ENCODE measurements at regions not wholly inside any gene's neighbourhood (a gene's known extent, or its start where the extent isn't known, plus 50 kb on each side); places are given as distances from the start of the nearest gene placed in this dataset.

GRCh38 chr1:232300466-232300865 lies 329.5 kb downstream of the SIPA1L2 start:
- Mint-ChIP-seq H3K9me3 (no peaks in the 10 kb centered on the region), H3K36me3 (ENCODE audit: low read depth) (no peaks in the 10 kb centered on the region), H3K4me3 (no peak overlapping the region), H3K27ac (no peak overlapping the region), H3K4me1 (ENCODE audit: low read depth) (no peaks in the 10 kb centered on the region), H3K27me3 (ENCODE audit: low read depth) (no peaks in the 10 kb centered on the region)
- no peak for DNase-seq (ENCODE audit: low spot score)

DNA sequence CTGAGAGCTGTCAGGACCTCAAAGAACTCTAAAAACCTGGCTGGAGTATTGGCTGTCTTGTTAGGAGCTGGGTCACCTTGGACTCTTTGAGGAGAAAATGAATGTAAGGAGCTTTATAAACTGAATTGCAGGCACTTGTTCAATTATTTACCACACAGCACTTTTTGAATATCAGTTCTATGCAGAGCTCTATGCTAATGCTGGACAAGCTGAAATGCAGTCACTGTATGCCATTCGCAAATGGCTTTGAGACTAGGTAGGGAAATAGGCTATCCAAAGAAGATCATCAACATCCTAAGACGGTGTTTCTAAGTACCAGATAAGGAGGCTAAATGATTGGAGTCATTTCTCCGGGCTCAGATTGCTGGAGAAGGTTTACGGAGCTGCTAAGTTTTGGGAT lies 333.5 kb downstream of the SIPA1L2 start:
- no peak for DNase-seq (ENCODE audit: low spot score)
- peaks cover 2% of the 10 kb centered on the region for H3K27me3 Mint-ChIP-seq (ENCODE audit: low read depth)
- H3K4me3 Mint-ChIP-seq: no peak overlapping the region
- H3K27ac Mint-ChIP-seq: no peak overlapping the region
- H3K9me3 Mint-ChIP-seq: no peaks in the 10 kb centered on the region
- H3K4me1 Mint-ChIP-seq (ENCODE audit: low read depth): peaks cover 2% of the 10 kb centered on the region
- H3K36me3 Mint-ChIP-seq (ENCODE audit: low read depth): no peaks in the 10 kb centered on the region

- Mint-ChIP-seq H3K36me3 (ENCODE audit: low read depth) (no peaks in the 10 kb centered on the region), H3K4me1 (ENCODE audit: low read depth) (peaks cover 2% of the 10 kb centered on the region), H3K27me3 (ENCODE audit: low read depth) (peaks cover 2% of the 10 kb centered on the region), H3K4me3 (no peak overlapping the region), H3K27ac (no peak overlapping the region), H3K9me3 (no peaks in the 10 kb centered on the region)
- no peak for DNase-seq (ENCODE audit: low spot score)
These were observed 336.6 kb downstream of the SIPA1L2 start for GRCh38 chr1:232293361-232293760.

- DNase-seq (ENCODE audit: low spot score): no peak
- no peaks in the 10 kb centered on the region for H3K9me3 Mint-ChIP-seq
- no peak overlapping the region for H3K27ac Mint-ChIP-seq
- no peaks in the 10 kb centered on the region for H3K36me3 Mint-ChIP-seq (ENCODE audit: low read depth)
- peaks cover 2% of the 10 kb centered on the region for H3K27me3 Mint-ChIP-seq (ENCODE audit: low read depth)
- H3K4me3 Mint-ChIP-seq: no peak overlapping the region
- peaks cover 2% of the 10 kb centered on the region for H3K4me1 Mint-ChIP-seq (ENCODE audit: low read depth)
These were observed 337.1 kb downstream of the SIPA1L2 start for GRCh38 chr1:232292818-232293217.

- H3K4me1 Mint-ChIP-seq (ENCODE audit: low read depth): peaks cover 2% of the 10 kb centered on the region
- H3K36me3 Mint-ChIP-seq (ENCODE audit: low read depth): no peaks in the 10 kb centered on the region
- peaks cover 4% of the 10 kb centered on the region for H3K27me3 Mint-ChIP-seq (ENCODE audit: low read depth)
- H3K4me3 Mint-ChIP-seq: no peak overlapping the region
- H3K27ac Mint-ChIP-seq: no peak overlapping the region
- H3K9me3 Mint-ChIP-seq: no peaks in the 10 kb centered on the region
- no peak for DNase-seq (ENCODE audit: low spot score)
These were observed 337.7 kb downstream of the SIPA1L2 start for GRCh38 chr1:232292239-232292638.

GRCh38 chr1:232291681-232292080 lies 338.3 kb downstream of the SIPA1L2 start:
- no peak for DNase-seq (ENCODE audit: low spot score)
- no peak overlapping the region for H3K4me3 Mint-ChIP-seq

DNA sequence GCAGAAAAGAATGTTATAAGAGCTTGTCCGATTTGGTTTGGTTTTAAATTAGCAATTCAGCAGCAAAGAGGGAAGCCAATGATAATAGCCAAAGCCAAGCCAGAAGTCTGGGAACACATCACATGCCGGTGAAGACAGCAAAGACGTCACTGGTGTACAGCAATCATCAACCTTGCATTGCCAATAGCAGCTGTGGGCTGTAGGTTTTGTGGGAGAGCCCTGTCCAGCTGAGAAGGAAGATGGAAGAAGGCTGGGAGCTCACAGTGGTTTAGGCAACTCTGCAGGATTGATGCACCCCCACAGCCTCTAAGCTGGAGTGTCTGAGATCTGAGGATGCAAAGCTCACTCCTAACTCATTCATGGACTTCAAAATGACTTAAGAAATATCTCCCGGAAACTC lies 338.7 kb downstream of the SIPA1L2 start:
- no peaks in the 10 kb centered on the region for H3K36me3 Mint-ChIP-seq (ENCODE audit: low read depth)
- DNase-seq (ENCODE audit: low spot score): no peak
- H3K4me3 Mint-ChIP-seq: no peak overlapping the region
- H3K4me1 Mint-ChIP-seq (ENCODE audit: low read depth): peaks cover 2% of the 10 kb centered on the region
- no peak overlapping the region for H3K27ac Mint-ChIP-seq
- H3K9me3 Mint-ChIP-seq: no peaks in the 10 kb centered on the region
- peaks cover 4% of the 10 kb centered on the region for H3K27me3 Mint-ChIP-seq (ENCODE audit: low read depth)

More at GRCh38 chr1:232291681-232292080, 338.3 kb downstream of the SIPA1L2 start:
- Mint-ChIP-seq H3K36me3 (ENCODE audit: low read depth) (no peaks in the 10 kb centered on the region), H3K9me3 (no peaks in the 10 kb centered on the region), H3K27ac (no peak overlapping the region), H3K27me3 (ENCODE audit: low read depth) (peaks cover 4% of the 10 kb centered on the region), H3K4me1 (ENCODE audit: low read depth) (peaks cover 2% of the 10 kb centered on the region)

GRCh38 chr1:232290570-232290969 lies 339.4 kb downstream of the SIPA1L2 start:
- Mint-ChIP-seq H3K27ac (no peak overlapping the region), H3K27me3 (ENCODE audit: low read depth) (peaks cover 4% of the 10 kb centered on the region), H3K36me3 (ENCODE audit: low read depth) (no peaks in the 10 kb centered on the region), H3K9me3 (no peaks in the 10 kb centered on the region), H3K4me1 (ENCODE audit: low read depth) (peaks cover 2% of the 10 kb centered on the region), H3K4me3 (no peak overlapping the region)
- DNase-seq (ENCODE audit: low spot score): no peak

DNA sequence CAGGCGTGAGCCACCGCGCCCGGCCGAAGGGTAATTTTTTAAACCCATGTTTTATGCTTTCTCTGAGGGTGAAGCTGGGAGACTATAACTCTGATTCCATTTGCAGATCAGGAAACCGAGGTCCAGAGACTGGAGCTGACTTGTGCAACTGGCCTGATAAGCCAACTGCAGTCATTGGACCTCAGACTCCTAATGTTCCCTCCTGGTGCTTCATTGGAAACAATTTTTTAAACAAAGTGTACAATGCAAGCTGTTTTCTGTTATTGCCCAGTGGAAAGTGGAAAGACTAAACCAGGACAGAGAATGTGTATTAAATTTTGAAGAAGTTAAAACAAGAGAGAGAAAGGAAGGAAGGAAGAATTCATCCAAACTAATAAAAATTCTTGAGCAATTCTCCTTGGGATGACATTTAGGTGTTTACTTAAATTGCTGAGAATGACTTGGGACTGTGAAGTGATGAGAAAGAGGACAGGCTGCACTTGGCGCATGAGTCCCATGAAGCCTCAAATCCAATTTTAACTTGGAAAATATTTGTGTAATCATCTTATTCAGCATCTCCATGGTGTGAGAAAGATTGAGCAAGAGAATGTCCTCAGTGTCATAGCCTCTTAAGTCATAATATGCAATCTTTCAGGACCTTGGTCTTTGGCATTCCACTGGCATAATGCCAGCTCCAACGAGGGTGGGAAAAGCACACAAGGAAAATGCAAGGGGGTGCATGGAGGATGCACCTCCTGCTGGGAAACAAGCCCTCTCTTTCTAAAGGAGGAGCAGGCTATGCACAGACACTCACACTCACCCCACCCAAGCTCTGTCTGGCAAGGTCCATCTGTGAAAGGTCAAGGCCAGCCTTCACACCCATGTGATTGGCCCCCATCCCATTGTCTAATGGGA lies 342.0 kb downstream of the SIPA1L2 start:
- Mint-ChIP-seq H3K27ac (no peak overlapping the region), H3K4me3 (no peak overlapping the region), H3K4me1 (ENCODE audit: low read depth) (no peaks in the 10 kb centered on the region), H3K27me3 (ENCODE audit: low read depth) (peaks cover 4% of the 10 kb centered on the region), H3K36me3 (ENCODE audit: low read depth) (no peaks in the 10 kb centered on the region), H3K9me3 (no peaks in the 10 kb centered on the region)
- DNase-seq (ENCODE audit: low spot score): no peak

DNA sequence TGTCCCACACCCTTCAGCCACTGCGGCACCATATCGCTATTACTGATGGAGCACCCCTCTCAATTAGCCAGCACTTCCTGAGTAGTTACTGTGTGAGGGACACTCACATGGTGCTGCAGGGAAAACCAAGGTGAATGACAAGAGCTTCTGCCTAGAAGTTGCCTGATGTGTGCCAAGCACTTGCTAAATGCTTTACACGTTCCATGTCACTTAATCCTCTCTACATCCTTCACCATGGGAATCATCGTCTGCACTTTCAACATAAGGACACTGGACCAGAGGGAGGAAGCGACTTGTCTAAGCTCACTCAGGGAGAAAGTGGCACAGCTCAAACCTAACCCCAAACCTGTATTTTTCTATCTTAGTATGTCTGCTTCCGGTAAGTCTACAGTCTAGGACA lies 344.8 kb downstream of the SIPA1L2 start:
- Mint-ChIP-seq H3K27ac (no peak overlapping the region), H3K4me1 (ENCODE audit: low read depth) (no peaks in the 10 kb centered on the region), H3K4me3 (no peak overlapping the region), H3K9me3 (no peaks in the 10 kb centered on the region), H3K27me3 (ENCODE audit: low read depth) (peaks cover 4% of the 10 kb centered on the region), H3K36me3 (ENCODE audit: low read depth) (no peaks in the 10 kb centered on the region)
- no peak for DNase-seq (ENCODE audit: low spot score)

- Mint-ChIP-seq H3K36me3 (ENCODE audit: low read depth) (no peaks in the 10 kb centered on the region), H3K27ac (no peak overlapping the region), H3K27me3 (ENCODE audit: low read depth) (peaks cover 6% of the 10 kb centered on the region), H3K4me1 (ENCODE audit: low read depth) (no peaks in the 10 kb centered on the region), H3K4me3 (no peak overlapping the region), H3K9me3 (no peaks in the 10 kb centered on the region)
- no peak for DNase-seq (ENCODE audit: low spot score)
These were observed 346.1 kb downstream of the SIPA1L2 start for GRCh38 chr1:232283864-232284263.

DNA sequence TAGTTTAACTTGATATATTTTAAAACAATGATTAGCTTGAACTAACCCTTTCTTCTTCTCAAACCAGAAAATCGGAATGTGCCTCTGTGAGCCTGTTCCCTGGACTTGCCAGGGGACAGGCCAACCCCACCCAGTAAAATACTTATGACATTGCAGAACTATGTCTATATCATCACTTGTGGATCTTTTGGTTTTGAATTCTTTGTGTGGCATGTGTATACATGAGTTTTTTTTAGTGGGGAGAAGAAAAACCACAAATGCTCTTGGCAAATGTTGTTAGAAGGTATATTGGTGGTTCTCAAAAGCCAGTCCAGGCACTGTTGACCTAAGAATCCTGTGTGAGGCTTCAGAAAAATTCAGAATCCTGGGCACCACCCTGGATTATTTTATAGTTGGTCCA lies 347.4 kb downstream of the SIPA1L2 start:
- DNase-seq (ENCODE audit: low spot score): no peak

GRCh38 chr1:232280910-232281309 lies 349.0 kb downstream of the SIPA1L2 start:
- Mint-ChIP-seq H3K4me1 (ENCODE audit: low read depth) (no peaks in the 10 kb centered on the region), H3K4me3 (no peak overlapping the region), H3K27ac (no peak overlapping the region), H3K9me3 (no peaks in the 10 kb centered on the region), H3K36me3 (ENCODE audit: low read depth) (no peaks in the 10 kb centered on the region), H3K27me3 (ENCODE audit: low read depth) (peaks cover 4% of the 10 kb centered on the region)
- DNase-seq (ENCODE audit: low spot score): no peak

More for the DNA sequence above, 347.4 kb downstream of the SIPA1L2 start:
- peaks cover 4% of the 10 kb centered on the region for H3K27me3 Mint-ChIP-seq (ENCODE audit: low read depth)
- no peak overlapping the region for H3K4me3 Mint-ChIP-seq
- H3K27ac Mint-ChIP-seq: no peak overlapping the region
- no peaks in the 10 kb centered on the region for H3K9me3 Mint-ChIP-seq
- no peaks in the 10 kb centered on the region for H3K36me3 Mint-ChIP-seq (ENCODE audit: low read depth)
- no peaks in the 10 kb centered on the region for H3K4me1 Mint-ChIP-seq (ENCODE audit: low read depth)

DNA sequence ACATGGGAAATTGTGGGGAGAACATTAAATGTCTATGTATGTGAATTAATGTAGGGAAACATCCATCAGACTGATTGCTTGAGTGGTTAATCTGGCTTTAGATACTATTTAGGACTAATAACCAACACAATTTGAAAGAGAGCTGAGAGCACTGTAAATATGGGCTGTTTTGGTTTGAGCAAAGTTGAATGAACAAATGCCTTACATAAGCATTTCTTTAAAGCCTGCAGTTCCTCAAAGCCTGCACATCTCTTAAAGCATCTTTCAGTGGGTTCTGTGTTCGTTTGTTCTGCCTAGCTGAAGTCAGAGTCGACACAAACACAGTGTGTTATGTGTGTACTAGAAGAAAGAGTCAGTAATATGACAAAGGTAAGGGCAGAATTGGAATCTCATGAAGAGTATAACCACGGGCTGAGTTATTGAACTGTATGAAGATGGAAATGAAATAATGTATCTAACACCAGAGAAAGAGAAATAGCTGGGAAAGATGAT lies 350.0 kb downstream of the SIPA1L2 start:
- peaks cover 4% of the 10 kb centered on the region for H3K27me3 Mint-ChIP-seq (ENCODE audit: low read depth)
- H3K36me3 Mint-ChIP-seq (ENCODE audit: low read depth): no peaks in the 10 kb centered on the region
- H3K9me3 Mint-ChIP-seq: no peaks in the 10 kb centered on the region
- no peak for DNase-seq (ENCODE audit: low spot score)
- no peaks in the 10 kb centered on the region for H3K4me1 Mint-ChIP-seq (ENCODE audit: low read depth)
- H3K4me3 Mint-ChIP-seq: no peak overlapping the region
- H3K27ac Mint-ChIP-seq: no peak overlapping the region

All from T-helper 2 cell treated with Interferon-gamma antibody and Interleukin-4, amounts not matched to agents 5 μg/mL and 100 μg/mL, for 36 hours (primary cell).